HG03159 (cell line): ENCODE measurements at regions not wholly inside any gene's neighbourhood (a gene's known extent, or its start where the extent isn't known, plus 50 kb on each side); places are given as distances from the start of the nearest gene placed in this dataset.
"Not testable (repeated sequence)": the region's sequence is repeated elsewhere in the genome, so short reads cannot be mapped to it uniquely, and the experiment has no call there.

Source experiments
- ATAC-seq: cut with Tn5 transposase; IDR thresholded peaks from one replicate; pipeline ENCODE4 v1.9.1; 2021; ENCODE audit warnings: mild to moderate bottlenecking, moderate library complexity; ENCODE audit not compliant: unreplicated experiment

DNA sequence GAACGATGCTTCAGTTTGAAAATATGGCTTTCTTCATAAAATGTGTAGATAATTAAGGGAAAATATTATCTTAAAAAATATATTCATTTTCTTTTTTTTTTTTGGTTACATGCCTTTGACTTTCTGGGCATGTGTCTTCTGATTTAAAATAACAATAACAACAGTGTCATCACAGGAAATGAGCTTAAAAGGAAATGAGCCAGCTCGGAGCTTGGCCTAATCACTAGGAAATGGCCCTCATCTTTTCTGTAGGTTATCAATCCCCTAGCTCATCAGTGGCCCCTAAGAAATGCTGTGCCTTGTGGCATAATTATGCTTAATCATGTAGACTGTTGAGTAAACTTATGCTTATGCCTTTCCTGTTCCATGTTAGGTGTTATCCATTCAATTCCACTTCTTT is 141.8 kb upstream of the FHL2 start:
- no peak for ATAC-seq

DNA sequence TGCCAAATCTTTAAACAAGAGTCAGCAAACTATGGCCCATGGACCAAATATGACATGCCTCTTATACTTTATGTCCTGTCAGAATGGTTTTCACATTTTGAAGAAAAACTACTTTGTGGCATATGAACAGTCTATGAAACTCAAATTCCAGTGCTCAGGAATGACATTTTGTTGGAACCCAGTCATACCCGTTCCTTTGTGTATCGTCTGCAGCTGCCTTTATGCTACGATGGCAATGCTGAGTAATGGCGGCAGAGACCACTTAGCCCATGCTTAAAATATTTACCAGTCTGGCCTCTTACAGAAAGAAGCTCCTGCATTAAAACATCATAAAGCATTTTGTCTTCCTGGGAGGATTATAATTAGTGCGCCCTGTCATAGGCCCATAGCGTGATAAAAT is 140.5 kb upstream of the FHL2 start:
- no peak for ATAC-seq

DNA sequence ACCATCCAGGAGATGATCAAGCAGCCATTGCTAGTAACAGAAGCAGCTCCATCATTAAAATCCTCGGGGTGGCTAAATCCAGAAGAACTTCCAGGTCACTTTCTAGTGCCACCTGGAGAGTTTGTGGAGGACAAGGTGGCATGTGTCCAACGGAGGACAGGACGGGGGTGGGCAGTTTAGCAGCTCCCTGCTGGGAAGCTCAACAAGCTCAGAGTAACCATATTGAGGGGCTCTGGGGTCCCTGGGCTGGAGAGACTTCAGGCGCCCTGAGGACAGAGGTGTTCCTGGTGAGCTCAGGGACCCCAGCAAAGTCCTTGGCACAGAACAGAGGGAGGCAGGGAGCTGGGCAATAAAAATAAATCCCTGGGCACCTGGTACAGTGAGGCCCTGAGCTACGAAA is 140.0 kb upstream of the FHL2 start:
- no peak for ATAC-seq

DNA sequence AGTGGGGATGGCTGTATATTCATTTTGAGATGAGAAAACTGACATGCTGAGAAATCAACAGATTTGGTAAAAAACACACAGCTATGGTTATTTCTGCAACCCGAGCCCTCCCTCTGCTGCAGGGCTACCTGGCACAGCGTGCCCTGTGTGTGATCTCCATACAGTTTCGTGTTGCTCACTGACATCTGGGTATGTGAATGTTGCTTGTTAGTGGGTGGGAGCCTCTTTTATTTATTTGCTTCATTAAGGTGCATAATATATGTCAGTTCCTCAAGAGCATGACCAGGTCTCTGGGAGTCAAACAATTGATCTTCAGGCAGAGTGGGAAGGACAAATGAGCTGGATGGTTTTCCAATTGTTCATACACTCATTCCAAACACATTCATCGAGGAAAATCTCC is 139.1 kb upstream of the FHL2 start:
- ATAC-seq, result no peak

DNA sequence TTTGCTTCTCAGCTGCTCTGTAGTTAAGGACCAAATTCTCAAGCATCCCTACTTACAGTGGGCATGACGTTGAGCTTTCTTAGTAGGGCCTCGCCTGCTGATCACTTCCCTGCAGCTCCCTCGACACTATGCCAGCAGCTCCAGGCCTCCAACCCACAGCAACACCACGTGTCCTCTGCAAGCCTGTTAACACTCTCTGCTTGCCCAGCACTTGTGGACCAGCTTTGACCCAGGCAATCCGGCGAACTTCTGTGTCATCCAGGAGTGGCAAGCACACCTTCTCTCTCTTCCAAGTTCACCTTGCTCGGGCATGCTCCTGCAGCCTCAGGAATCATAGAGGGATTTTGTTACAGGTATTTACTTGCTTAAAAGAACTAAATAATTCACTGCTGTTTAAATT is 138.6 kb upstream of the FHL2 start:
- ATAC-seq, result no peak

DNA sequence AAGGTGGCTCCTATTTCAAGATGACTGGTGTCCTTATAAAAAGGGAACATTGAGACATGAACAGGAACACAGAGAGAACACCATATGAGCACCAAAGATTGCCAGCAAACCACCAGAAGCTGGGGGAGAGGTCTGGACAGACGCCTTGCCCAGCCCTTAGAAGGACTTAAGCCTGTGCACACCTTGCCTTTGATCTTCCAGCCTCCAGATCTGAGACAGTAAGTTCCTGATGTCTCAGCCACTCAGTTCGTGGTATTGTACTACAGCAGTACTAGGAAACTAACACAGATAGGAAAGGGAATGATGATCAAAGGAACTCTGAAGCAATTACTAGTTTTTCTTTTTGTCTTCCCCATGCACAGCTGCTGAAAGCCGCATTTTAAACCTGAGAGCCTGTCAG is 137.3 kb upstream of the FHL2 start:
- ATAC-seq, result no peak

DNA sequence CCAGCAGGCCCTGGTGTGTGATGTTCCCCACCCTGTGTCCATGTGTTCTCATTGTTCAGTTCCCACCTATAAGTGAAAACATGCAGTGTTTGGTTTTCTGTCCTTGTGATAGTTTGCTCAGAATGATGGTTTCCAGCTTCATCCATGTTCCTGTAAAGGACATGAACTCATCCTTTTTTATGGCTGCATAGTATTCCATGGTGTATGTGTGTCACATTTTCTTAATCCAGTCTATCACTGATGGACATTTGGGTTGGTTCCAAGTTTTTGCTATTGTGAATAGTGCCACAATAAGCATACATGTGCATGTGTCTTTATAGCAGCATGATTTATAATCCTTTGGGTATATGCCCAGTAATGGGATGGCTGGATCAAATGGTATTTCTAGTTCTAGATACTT is 130.4 kb upstream of the FHL2 start:
- ATAC-seq, result not testable (repeated sequence)

- ATAC-seq, result no peak
These were observed 127.4 kb upstream of the FHL2 start for GRCh38 chr2:105526000-105526925.

GRCh38 chr2:105525201-105525600 is 126.3 kb upstream of the FHL2 start:
- no peak for ATAC-seq

DNA sequence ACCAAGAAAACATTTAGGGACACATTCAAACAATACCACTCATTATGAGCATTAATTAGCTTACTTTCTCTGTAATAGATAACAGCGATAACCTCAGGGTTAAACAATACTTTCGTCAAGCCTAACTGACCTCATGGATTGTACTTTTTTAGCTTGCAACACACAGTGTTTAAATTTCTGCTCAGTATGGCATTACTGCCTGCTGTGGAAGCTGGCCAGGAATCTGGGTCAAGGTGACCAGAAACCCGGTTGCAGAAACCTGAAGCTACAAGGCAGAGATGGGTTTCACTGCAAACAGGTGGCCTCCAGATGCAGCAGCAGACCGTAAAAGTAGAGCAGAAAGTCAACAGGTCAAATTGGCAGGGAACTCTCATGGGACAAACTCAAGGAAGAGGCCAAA is 123.8 kb upstream of the FHL2 start:
- ATAC-seq, result no peak

DNA sequence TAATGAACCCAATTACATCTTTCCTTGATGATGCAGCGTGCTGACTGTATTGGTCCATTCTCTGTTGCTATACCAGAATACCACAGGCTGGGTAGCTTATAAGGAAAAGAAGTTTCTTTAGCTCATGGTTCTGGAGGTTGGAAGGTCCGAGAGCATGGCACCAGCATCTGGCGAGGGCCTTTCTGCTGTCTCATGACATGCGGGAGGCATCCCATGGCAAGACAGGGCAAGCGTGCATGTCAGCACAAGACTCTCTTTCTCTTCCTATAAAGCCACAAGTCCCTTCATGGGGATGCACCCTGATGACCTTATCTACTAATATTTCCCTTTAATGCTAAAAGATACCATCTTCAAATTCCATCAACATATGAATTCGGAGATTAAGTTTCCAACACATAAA is 122.8 kb upstream of the FHL2 start:
- ATAC-seq, result no peak

DNA sequence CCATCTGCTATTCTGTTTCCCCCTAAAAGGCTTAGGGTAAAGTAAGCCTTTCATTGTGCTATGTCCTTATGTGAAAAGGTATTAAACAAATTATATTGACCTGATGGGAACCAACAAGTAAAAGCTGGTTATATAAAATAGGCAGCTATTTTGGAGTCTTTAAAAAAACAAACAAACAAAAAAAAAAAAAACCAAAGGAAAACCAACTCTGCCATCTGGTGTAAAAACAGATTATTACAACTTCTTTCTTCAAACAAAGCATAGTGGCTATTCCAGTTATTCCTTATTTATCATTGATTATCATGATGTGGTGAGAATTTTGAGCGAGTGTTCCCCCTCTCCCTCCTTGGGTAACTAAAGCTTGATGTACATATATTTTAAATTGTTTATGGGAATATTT is 122.3 kb upstream of the FHL2 start:
- no peak for ATAC-seq

- ATAC-seq, result no peak
These were observed 120.7 kb upstream of the FHL2 start for GRCh38 chr2:105519516-105519915.

DNA sequence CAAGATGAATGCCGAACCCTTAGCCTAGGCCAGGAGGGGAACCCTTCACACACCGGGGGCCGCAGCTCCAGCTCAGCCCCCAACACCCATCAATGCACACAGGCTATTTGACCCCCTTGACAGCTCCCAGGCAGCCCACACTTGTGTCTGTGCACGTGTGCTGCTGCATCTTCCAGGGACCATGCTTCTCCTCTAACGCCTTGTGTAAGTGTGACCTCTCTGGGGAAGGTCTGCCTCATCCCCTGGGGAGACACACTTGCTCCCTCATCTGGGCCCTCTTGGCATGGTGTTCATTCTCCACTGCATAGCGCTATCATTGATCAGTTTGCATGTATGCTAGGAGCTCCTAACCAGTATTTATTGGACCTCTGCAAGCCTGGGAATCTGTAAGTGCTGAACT is 120.0 kb upstream of the FHL2 start:
- no peak for ATAC-seq

DNA sequence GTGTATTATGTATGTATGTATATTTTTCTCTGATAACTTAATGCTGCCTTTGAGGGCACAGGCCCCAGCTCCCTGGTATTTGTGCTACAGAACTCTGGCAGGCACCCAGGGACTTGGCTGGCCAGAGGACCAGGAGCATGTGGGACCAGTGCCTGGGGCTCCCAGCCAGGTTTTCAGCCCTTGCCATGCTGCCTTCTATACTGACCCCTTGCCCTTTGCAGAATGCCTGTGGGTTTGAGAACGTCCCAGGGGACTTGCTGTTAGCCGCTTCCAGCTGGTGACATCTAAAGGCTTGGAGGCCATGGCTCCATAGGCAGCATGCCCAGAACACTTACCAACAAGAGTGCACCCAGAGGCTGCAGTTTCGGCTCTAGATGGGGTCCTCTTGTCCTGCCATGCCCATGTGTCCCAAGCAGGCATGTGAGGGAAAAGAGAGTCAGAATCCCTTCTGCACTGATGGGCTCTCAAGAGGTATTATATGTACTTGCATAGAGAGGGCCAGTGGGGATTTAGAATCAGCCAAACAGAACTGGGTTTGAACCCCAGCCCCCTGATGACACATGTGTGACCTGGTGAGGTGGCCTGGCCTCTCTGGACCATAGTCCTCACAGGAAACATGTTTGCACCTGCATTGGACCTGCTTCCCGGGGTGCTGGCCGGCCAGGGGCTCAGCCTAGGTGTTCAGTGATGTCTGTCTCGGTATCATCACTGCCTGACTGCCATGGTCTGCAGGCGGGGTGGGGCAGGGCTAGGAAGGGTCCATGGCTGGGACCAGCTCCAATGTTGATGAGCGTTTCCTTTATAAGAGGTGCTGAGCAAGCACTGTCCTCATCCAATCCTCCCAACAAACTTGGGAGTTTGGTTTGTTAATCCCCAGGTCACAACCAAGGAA is 119.2 kb upstream of the FHL2 start:
- no peak for ATAC-seq

GRCh38 chr2:105515581-105516415 is 116.9 kb upstream of the FHL2 start:
- ATAC-seq, result no peak

GRCh38 chr2:105514576-105514975 is 115.7 kb upstream of the FHL2 start:
- no peak for ATAC-seq

GRCh38 chr2:105510761-105511528 is 112.1 kb upstream of the FHL2 start:
- no peak for ATAC-seq

DNA sequence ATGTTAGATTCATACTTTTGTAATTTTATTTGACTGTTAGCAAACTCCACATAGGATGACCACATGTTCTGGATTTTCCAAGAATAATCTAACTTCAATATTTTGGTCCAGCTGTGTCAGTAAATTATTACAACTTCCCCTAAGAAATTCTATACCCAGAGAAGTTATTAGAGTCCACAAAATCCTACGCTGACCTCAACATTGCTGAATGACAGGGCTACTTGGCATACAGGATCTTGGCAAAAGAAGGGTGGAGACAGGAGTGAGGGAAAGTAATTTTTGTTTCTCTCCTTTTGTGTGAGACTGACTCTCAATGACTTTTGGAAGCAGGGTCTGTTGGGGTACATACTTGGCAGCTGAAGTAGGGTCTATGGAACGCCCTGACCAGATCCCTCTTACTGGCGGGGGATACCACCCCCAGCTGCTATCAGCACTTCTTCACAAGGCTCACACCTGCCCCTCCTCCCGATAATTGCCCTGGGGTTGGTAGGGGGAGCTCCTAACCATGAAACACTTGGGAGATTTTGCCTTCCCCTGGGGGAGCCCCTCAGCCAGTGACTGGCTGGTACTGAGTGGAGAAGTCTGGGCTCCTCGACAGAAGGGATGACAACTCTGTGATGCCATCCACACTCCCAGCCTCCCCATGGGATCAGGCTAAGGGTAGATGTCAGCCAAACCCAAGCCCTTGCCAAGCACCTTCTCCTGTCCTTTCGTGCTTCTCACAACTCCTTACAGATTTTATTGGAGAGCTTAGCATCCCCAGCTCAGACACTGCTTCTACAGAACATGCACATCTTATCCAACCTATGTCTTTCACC is 110.6 kb upstream of the FHL2 start:
- ATAC-seq, result no peak
